HL-60 (cell line): ENCODE measurements at regions not wholly inside any gene's neighbourhood (a gene's known extent, or its start where the extent isn't known, plus 50 kb on each side); places are given as distances from the start of the nearest gene placed in this dataset.

Experiments used
- DNase-seq, 2 experiments: peaks; one replicate each; pipeline ENCODE4 v3.0.0-alpha.2; 2010 to 2020; ENCODE audit warnings: low read depth in 1 of 2, low spot score in 1 of 2
- H3K27ac ChIP-seq: fragments of 250-450 bp; sonication (Bioruptor Pico); replicated peaks from 2 replicates; pipeline ENCODE4 v1.5.1; 2020; ENCODE audit warnings: mild to moderate bottlenecking, moderate library complexity
- H3K27me3 ChIP-seq: fragments of 250-450 bp; sonication (Bioruptor Pico); 2 replicates; pipeline ENCODE4 v1.5.1; 2021; ENCODE audit warnings: mild to moderate bottlenecking, moderate library complexity; ENCODE audit not compliant: insufficient read depth, poor library complexity, severe bottlenecking
- H3K4me3 ChIP-seq: replicated peaks from 2 replicates; pipeline ENCODE4 v1.5.1; 2011; ENCODE audit warnings: mild to moderate bottlenecking, control low read depth, low read length; ENCODE audit not compliant: insufficient read depth
- CTCF ChIP-seq: IDR thresholded peaks from one replicate; pipeline ENCODE4 v1.5.1; 2011; ENCODE audit warnings: low read length, control low read depth, inconsistent platforms; ENCODE audit not compliant: insufficient read depth
- GABPA ChIP-seq: IDR thresholded peaks from 2 replicates; pipeline ENCODE4 v1.6.1; 2012; ENCODE audit warnings: low read depth
- POLR2AphosphoS5 ChIP-seq: IDR thresholded peaks from 2 replicates; pipeline ENCODE4 v1.6.1; 2012; ENCODE audit warnings: low read depth
- REST ChIP-seq: IDR thresholded peaks from 2 replicates; pipeline ENCODE4 v1.6.1; 2012; ENCODE audit warnings: low read depth; ENCODE audit not compliant: insufficient replicate concordance
- SPI1 ChIP-seq: IDR thresholded peaks from 2 replicates; pipeline ENCODE4 v1.6.1; 2012; ENCODE audit warnings: low read depth, mild to moderate bottlenecking, borderline replicate concordance

GRCh38 chr9:82115900-82116299, 127.3 kb downstream of the SPATA31D1 start:
- no peaks in the 10 kb centered on the region for H3K27me3 ChIP-seq
- H3K27ac ChIP-seq = no peak overlapping the region
- no peak overlapping the region for H3K4me3 ChIP-seq
- no peak for TF ChIP-seq REST
- no peak for TF ChIP-seq POLR2AphosphoS5
- no peak for TF ChIP-seq SPI1
- no peak for TF ChIP-seq GABPA
- TF ChIP-seq CTCF = no peak
- no peak for DNase-seq

- Histone ChIP-seq H3K27me3 (no peaks in the 10 kb centered on the region), H3K27ac (no peak overlapping the region), H3K4me3 (no peak overlapping the region)
- TF ChIP-seq GABPA (no peak), SPI1 (no peak), REST (no peak), POLR2AphosphoS5 (no peak), CTCF (no peak)
- DNase-seq = no peak
Observed at GRCh38 chr9:82116556-82116955, 128.0 kb downstream of the SPATA31D1 start.

- DNase-seq = no peak
- TF ChIP-seq POLR2AphosphoS5 = no peak
- no peak for TF ChIP-seq REST
- TF ChIP-seq CTCF = no peak
- TF ChIP-seq GABPA = no peak
- TF ChIP-seq SPI1 = no peak
- no peaks in the 10 kb centered on the region for H3K27me3 ChIP-seq
- H3K27ac ChIP-seq = no peak overlapping the region
- no peak overlapping the region for H3K4me3 ChIP-seq
Observed at GRCh38 chr9:82117026-82117811, 128.6 kb downstream of the SPATA31D1 start.
